Suprapubic skin (tissue), 4 donors: ENCODE measurements at regions not wholly inside any gene's neighbourhood (a gene's known extent, or its start where the extent isn't known, plus 50 kb on each side); places are given as distances from the start of the nearest gene placed in this dataset.

Experiments
- DNase-seq, 2 donors: peaks; one replicate each; pipeline ENCODE4 v3.0.0-alpha.2; 2019; ENCODE audit warnings: low spot score in 2 of 2
- H3K27ac ChIP-seq: fragments of 200-600 bp; sonication (generic); one replicate; pipeline ENCODE4 v1.5.1; 2019
- H3K27me3 ChIP-seq: fragments of 200-600 bp; sonication (generic); one replicate; pipeline ENCODE4 v1.5.1; 2019
- H3K36me3 ChIP-seq: fragments of 200-600 bp; sonication (generic); one replicate; pipeline ENCODE4 v1.5.1; 2019
- H3K4me1 ChIP-seq: fragments of 200-600 bp; sonication (generic); one replicate; pipeline ENCODE4 v1.5.1; 2019
- H3K4me3 ChIP-seq: fragments of 200-600 bp; sonication (generic); one replicate; pipeline ENCODE4 v1.5.1; 2019; ENCODE audit warnings: mild to moderate bottlenecking
- H3K9me3 ChIP-seq: fragments of 200-600 bp; sonication (generic); one replicate; pipeline ENCODE4 v1.5.1; 2019
- EP300 ChIP-seq: sonication (generic); formaldehyde crosslinking; IDR thresholded peaks from one replicate; pipeline ENCODE4 v1.6.1; 2017; ENCODE audit warnings: antibody characterized with exemption
- POLR2A ChIP-seq, 2 donors: fragments of 450-650 bp; IDR thresholded peaks; one replicate each; pipeline ENCODE4 v1.6.1; 2017; ENCODE audit warnings: antibody characterized with exemption in 2 of 2, mild to moderate bottlenecking in 2 of 2, moderate library complexity in 2 of 2
- POLR2AphosphoS5 ChIP-seq, 3 donors: sonication (generic); formaldehyde crosslinking; IDR thresholded peaks; one replicate each; pipeline ENCODE4 v1.6.1; 2017; ENCODE audit warnings: antibody characterized with exemption in 3 of 3
- WGBS: methylation state at CpG from one replicate; pipeline ENCODE4 v1.1.5; 2018; 5-methylcytosine and 5-hydroxymethylcytosine counted together
- TF ChIP-seq, protein P1 (sequence below), 2 donors: fragments of 200-600 bp in 1 of 2; fragments of 450-650 bp in 1 of 2; sonication (generic) in 1 of 2; IDR thresholded peaks; one replicate each; pipeline ENCODE4 v1.5.1; 2016 to 2019; ENCODE audit warnings: antibody characterized with exemption in 2 of 2, mild to moderate bottlenecking in 1 of 2, moderate library complexity in 1 of 2

DNA sequence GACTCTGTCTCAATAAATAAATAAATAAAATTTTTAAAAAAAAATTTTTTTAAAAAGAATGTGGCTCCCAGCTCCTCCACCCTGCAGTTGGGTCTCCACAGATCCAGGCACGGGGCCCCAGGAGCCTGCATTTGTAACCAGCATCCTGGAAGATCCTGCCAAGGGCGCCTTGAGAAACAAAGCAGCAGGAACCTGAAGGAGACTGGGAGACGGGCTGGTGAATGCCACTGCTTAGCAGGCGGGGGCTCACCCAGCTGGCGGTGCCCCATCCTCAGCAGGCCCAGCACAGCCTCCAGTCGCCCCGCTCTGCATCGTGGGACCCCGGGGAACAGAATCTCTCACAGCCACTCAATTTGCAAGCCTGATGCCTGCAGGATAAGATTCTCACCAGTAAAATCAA, 187.5 kb upstream of the SALL3 start:
- H3K4me1 ChIP-seq: no peaks in the 10 kb centered on the region
- no peak overlapping the region for H3K4me3 ChIP-seq
- TF ChIP-seq, protein P1, sequence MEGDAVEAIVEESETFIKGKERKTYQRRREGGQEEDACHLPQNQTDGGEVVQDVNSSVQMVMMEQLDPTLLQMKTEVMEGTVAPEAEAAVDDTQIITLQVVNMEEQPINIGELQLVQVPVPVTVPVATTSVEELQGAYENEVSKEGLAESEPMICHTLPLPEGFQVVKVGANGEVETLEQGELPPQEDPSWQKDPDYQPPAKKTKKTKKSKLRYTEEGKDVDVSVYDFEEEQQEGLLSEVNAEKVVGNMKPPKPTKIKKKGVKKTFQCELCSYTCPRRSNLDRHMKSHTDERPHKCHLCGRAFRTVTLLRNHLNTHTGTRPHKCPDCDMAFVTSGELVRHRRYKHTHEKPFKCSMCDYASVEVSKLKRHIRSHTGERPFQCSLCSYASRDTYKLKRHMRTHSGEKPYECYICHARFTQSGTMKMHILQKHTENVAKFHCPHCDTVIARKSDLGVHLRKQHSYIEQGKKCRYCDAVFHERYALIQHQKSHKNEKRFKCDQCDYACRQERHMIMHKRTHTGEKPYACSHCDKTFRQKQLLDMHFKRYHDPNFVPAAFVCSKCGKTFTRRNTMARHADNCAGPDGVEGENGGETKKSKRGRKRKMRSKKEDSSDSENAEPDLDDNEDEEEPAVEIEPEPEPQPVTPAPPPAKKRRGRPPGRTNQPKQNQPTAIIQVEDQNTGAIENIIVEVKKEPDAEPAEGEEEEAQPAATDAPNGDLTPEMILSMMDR (IDR thresholded peaks at IDR 0.05): no peak
- TF ChIP-seq POLR2A (IDR thresholded peaks at IDR 0.05): no peak
- TF ChIP-seq EP300: no peak
- no peak for TF ChIP-seq POLR2AphosphoS5 (IDR thresholded peaks at IDR 0.05)
- H3K27ac ChIP-seq: no peak overlapping the region
- peaks cover 23% of the 10 kb centered on the region for H3K27me3 ChIP-seq
- H3K9me3 ChIP-seq: no peaks in the 10 kb centered on the region
- DNase-seq: no peak
- 88% methylated on average over 9 of the region's 9 CpGs for WGBS
- H3K36me3 ChIP-seq: no peaks in the 10 kb centered on the region

- 95% methylated on average over 20 of the region's 20 CpGs for WGBS
Observed at GRCh38 chr18:78792736-78793135, 186.9 kb upstream of the SALL3 start.

GRCh38 chr18:78793313-78794070, 186.1 kb upstream of the SALL3 start:
- peaks cover 18% of the 10 kb centered on the region for H3K27me3 ChIP-seq
- no peak overlapping the region for H3K4me3 ChIP-seq
- no peaks in the 10 kb centered on the region for H3K36me3 ChIP-seq
- H3K27ac ChIP-seq: no peak overlapping the region
- no peak for DNase-seq
- no peaks in the 10 kb centered on the region for H3K9me3 ChIP-seq
- 67% methylated on average over 19 of the region's 19 CpGs for WGBS
- H3K4me1 ChIP-seq: no peaks in the 10 kb centered on the region
- TF ChIP-seq, protein P1 (IDR thresholded peaks at IDR 0.05): no peak
- no peak for TF ChIP-seq EP300
- TF ChIP-seq POLR2A (IDR thresholded peaks at IDR 0.05): no peak
- no peak for TF ChIP-seq POLR2AphosphoS5 (IDR thresholded peaks at IDR 0.05)

More at GRCh38 chr18:78792736-78793135, 186.9 kb upstream of the SALL3 start:
- no peak overlapping the region for H3K27ac ChIP-seq
- no peak for TF ChIP-seq EP300
- TF ChIP-seq POLR2A (IDR thresholded peaks at IDR 0.05): no peak
- no peak for TF ChIP-seq POLR2AphosphoS5 (IDR thresholded peaks at IDR 0.05)
- TF ChIP-seq, protein P1 (IDR thresholded peaks at IDR 0.05): no peak
- no peaks in the 10 kb centered on the region for H3K4me1 ChIP-seq
- DNase-seq: no peak
- no peaks in the 10 kb centered on the region for H3K36me3 ChIP-seq
- H3K9me3 ChIP-seq: no peaks in the 10 kb centered on the region
- peaks cover 22% of the 10 kb centered on the region for H3K27me3 ChIP-seq
- no peak overlapping the region for H3K4me3 ChIP-seq

DNA sequence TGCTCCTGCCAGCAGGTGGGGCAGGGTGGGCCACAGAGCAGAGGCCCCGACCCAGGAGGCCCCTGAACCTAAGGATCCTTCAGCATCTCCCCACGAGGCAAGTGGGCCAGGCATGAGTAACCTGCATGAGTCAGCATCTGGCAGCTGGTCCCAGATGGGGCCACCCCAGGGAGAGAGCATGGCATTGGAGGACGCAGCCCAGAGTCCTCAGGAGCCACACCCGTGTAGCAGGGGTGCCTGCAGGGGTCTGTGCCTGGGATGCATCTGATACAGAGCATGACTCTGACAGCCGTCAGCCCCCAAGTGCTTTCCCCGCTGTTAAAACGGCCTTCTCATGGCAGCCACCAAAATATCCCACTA, 185.6 kb upstream of the SALL3 start:
- TF ChIP-seq POLR2A (IDR thresholded peaks at IDR 0.05): no peak
- no peak for TF ChIP-seq POLR2AphosphoS5 (IDR thresholded peaks at IDR 0.05)
- TF ChIP-seq, protein P1 (IDR thresholded peaks at IDR 0.05): no peak
- no peak for TF ChIP-seq EP300
- WGBS: 44% methylated on average over 6 of the region's 7 CpGs
- H3K36me3 ChIP-seq: no peaks in the 10 kb centered on the region
- no peak for DNase-seq
- H3K27ac ChIP-seq: no peak overlapping the region
- no peaks in the 10 kb centered on the region for H3K9me3 ChIP-seq
- peaks cover 18% of the 10 kb centered on the region for H3K27me3 ChIP-seq
- H3K4me3 ChIP-seq: no peak overlapping the region
- H3K4me1 ChIP-seq: no peaks in the 10 kb centered on the region

- WGBS: 90% methylated on average over 67 of the region's 67 CpGs
- no peak for TF ChIP-seq POLR2AphosphoS5 (IDR thresholded peaks at IDR 0.05)
- TF ChIP-seq, protein P1 (IDR thresholded peaks at IDR 0.05): no peak
- TF ChIP-seq EP300: no peak
- no peak for TF ChIP-seq POLR2A (IDR thresholded peaks at IDR 0.05)
Observed at GRCh38 chr18:78796693-78797455, 182.7 kb upstream of the SALL3 start.

More at GRCh38 chr18:78796693-78797455, 182.7 kb upstream of the SALL3 start:
- peaks cover 11% of the 10 kb centered on the region for H3K27me3 ChIP-seq
- no peaks in the 10 kb centered on the region for H3K4me1 ChIP-seq
- no peaks in the 10 kb centered on the region for H3K9me3 ChIP-seq
- H3K27ac ChIP-seq: no peak overlapping the region
- DNase-seq: no peak
- H3K36me3 ChIP-seq: no peaks in the 10 kb centered on the region
- H3K4me3 ChIP-seq: no peak overlapping the region
